CD14-positive monocyte (primary cell): ENCODE measurements at regions not wholly inside any gene's neighbourhood (a gene's known extent, or its start where the extent isn't known, plus 50 kb on each side); places are given as distances from the start of the nearest gene placed in this dataset.

ENCODE experiments used
- DNase-seq, 3 donors: peaks; one replicate each; pipeline ENCODE4 v3.0.0-alpha.2; 2011 to 2022
- H2AFZ ChIP-seq: 2 replicates; pipeline ENCODE4 v1.6.0; 2012; ENCODE audit warnings: mild to moderate bottlenecking, low read depth, low read length, inconsistent platforms; ENCODE audit not compliant: insufficient read depth, poor library complexity, severe bottlenecking
- H3K27ac ChIP-seq, 2 donors: 1 replicate in 1 of 2; 2 replicates in 1 of 2; pipeline ENCODE4 v1.5.1; 2012 to 2013; ENCODE audit warnings: low read length in 2 of 2, control low read depth in 1 of 2, inconsistent platforms in 1 of 2, low read depth in 1 of 2, mild to moderate bottlenecking in 1 of 2
- H3K27me3 ChIP-seq, 2 donors: one replicate each; pipeline versions ENCODE4 v1.6.0 to v1.6.1; 2011 to 2013; ENCODE audit warnings: low read length in 2 of 2; ENCODE audit not compliant: control insufficient read depth in 2 of 2, insufficient read depth in 2 of 2
- H3K36me3 ChIP-seq, 2 donors: replicated peaks in 1 of 2; 1 replicate in 1 of 2; 2 replicates in 1 of 2; pipeline versions ENCODE4 v1.5.1 to v1.6.1; 2012 to 2013; ENCODE audit warnings: low read length in 2 of 2, control low read depth in 1 of 2, inconsistent platforms in 1 of 2, mild to moderate bottlenecking in 1 of 2; ENCODE audit not compliant: insufficient read depth in 2 of 2, control insufficient read depth in 1 of 2
- H3K4me1 ChIP-seq, 2 donors: 1 replicate in 1 of 2; 2 replicates in 1 of 2; pipeline versions ENCODE4 v1.5.1 to v1.6.1; 2012 to 2013; ENCODE audit warnings: low read length in 2 of 2, control low read depth in 1 of 2, inconsistent platforms in 1 of 2, mild to moderate bottlenecking in 1 of 2, moderate library complexity in 1 of 2; ENCODE audit not compliant: insufficient read depth in 2 of 2, control insufficient read depth in 1 of 2
- H3K4me2 ChIP-seq: replicated peaks from 2 replicates; pipeline ENCODE3; 2012; ENCODE audit warnings: low read length, moderate library complexity, mild to moderate bottlenecking; ENCODE audit not compliant: poor library complexity, severe bottlenecking; ENCODE audit errors: extremely low read depth
- H3K4me3 ChIP-seq, 3 experiments: fragments of 200-600 bp in 1 of 3; sonication (generic) in 1 of 3; replicated peaks in 1 of 3; 1 replicate in 2 of 3; 2 replicates in 1 of 3; pipeline ENCODE4 v1.5.1; 2011 to 2013; ENCODE audit warnings: low read length in 3 of 3, mild to moderate bottlenecking in 3 of 3, control low read depth in 2 of 3, low read depth in 2 of 3, inconsistent platforms in 1 of 3, moderate library complexity in 1 of 3
- H3K79me2 ChIP-seq: 2 replicates; pipeline ENCODE4 v1.6.0; 2012; ENCODE audit warnings: mild to moderate bottlenecking, control low read depth, inconsistent platforms, low read length, moderate library complexity; ENCODE audit not compliant: insufficient read depth
- H3K9ac ChIP-seq: 2 replicates; pipeline ENCODE4 v1.6.0; 2017; ENCODE audit warnings: low read length, mild to moderate bottlenecking; ENCODE audit not compliant: insufficient read depth, poor library complexity, severe bottlenecking
- H3K9me3 ChIP-seq, 2 donors: replicated peaks in 1 of 2; 1 replicate in 1 of 2; 2 replicates in 1 of 2; pipeline versions ENCODE4 v1.5.1 to v1.6.1; 2012 to 2013; ENCODE audit warnings: low read length in 2 of 2, control low read depth in 1 of 2; ENCODE audit not compliant: control insufficient read depth in 1 of 2, insufficient read depth in 1 of 2
- H4K20me1 ChIP-seq: 2 replicates; pipeline ENCODE4 v1.6.0; 2012; ENCODE audit warnings: mild to moderate bottlenecking, low read length, control low read depth, moderate library complexity; ENCODE audit not compliant: insufficient read depth
- H3K27ac Mint-ChIP-seq, 7 donors: one replicate each; pipeline ENCODE4 v1.8.0; 2020; ENCODE audit warnings: mild to moderate bottlenecking in 7 of 7, mixed read lengths in 7 of 7, moderate library complexity in 6 of 7, inconsistent platforms in 2 of 7
- H3K27me3 Mint-ChIP-seq, 3 donors: one replicate each; pipeline ENCODE4 v1.8.0; 2021 to 2022; ENCODE audit warnings: low read depth in 3 of 3, mild to moderate bottlenecking in 3 of 3, mixed read lengths in 3 of 3, moderate library complexity in 3 of 3, inconsistent platforms in 1 of 3
- H3K36me3 Mint-ChIP-seq, 2 donors: one replicate each; pipeline ENCODE4 v1.8.0; 2020; ENCODE audit warnings: mixed read lengths in 2 of 2, inconsistent platforms in 1 of 2, mild to moderate bottlenecking in 1 of 2
- H3K4me1 Mint-ChIP-seq: one replicate; pipeline ENCODE4 v1.8.0; 2020; ENCODE audit warnings: mild to moderate bottlenecking, mixed read lengths
- H3K4me3 Mint-ChIP-seq, 2 donors: one replicate each; pipeline ENCODE4 v1.8.0; 2020; ENCODE audit warnings: mild to moderate bottlenecking in 2 of 2, mixed read lengths in 2 of 2, moderate library complexity in 1 of 2
- H3K9me3 Mint-ChIP-seq, 7 donors: one replicate each; pipeline ENCODE4 v1.8.0; 2020 to 2022; ENCODE audit warnings: mixed read lengths in 7 of 7, mild to moderate bottlenecking in 6 of 7, moderate library complexity in 6 of 7, inconsistent platforms in 2 of 7
- CTCF ChIP-seq: fragments of 200-600 bp; IDR thresholded peaks from one replicate; pipeline ENCODE4 v1.8.0; 2022; ENCODE audit warnings: antibody characterized with exemption, mild to moderate bottlenecking
- WGBS: methylation state at CpG from one replicate; pipeline ENCODE4 v1.1.5; 2013; ENCODE audit warnings: missing lambda C conversion rate; ENCODE audit not compliant: insufficient coverage; 5-methylcytosine and 5-hydroxymethylcytosine counted together
- intact Hi-C, 2 donors: fragments of 100-400 bp; cut with micrococcal nuclease; formaldehyde crosslinking; loops; one replicate each; pipeline versions ENCODE4 v1.15.0 to v1.15.1; 2023

- Histone ChIP-seq H3K4me2 (no peak overlapping the region), H2AFZ (no peak overlapping the region), H3K9me3 (no peaks in the 10 kb centered on the region), H3K27me3 (peaks cover 3 to 7% of the 10 kb centered on the region in 2 donors), H3K27ac (no peak overlapping the region), H3K36me3 (no peaks in the 10 kb centered on the region), H4K20me1 (no peaks in the 10 kb centered on the region), H3K4me1 (no peaks in the 10 kb centered on the region), H3K4me3 (no peak overlapping the region), H3K79me2 (no peaks in the 10 kb centered on the region), H3K9ac (no peak overlapping the region)
- intact Hi-C loops: no loop called here
- Mint-ChIP-seq H3K9me3 (peaks cover 0 to 2% (median 0%) of the 10 kb centered on the region in 7 donors), H3K27me3 (peaks cover 4 to 18% (median 13%) of the 10 kb centered on the region in 3 donors), H3K4me1 (no peaks in the 10 kb centered on the region), H3K27ac (peak overlapping the region in 1 of 7 donors; percentile 51), H3K4me3 (no peak overlapping the region), H3K36me3 (no peaks in the 10 kb centered on the region)
- TF ChIP-seq CTCF: no peak
- no peak for DNase-seq
Observed at GRCh38 chr6:150543178-150543577, 56.5 kb upstream of the PLEKHG1 start.

GRCh38 chr6:150544793-150545192 lies 54.9 kb upstream of the PLEKHG1 start:
- Histone ChIP-seq H3K9me3 (no peaks in the 10 kb centered on the region), H3K9ac (no peak overlapping the region), H3K27me3 (peaks cover 3 to 7% of the 10 kb centered on the region in 2 donors), H3K4me1 (no peaks in the 10 kb centered on the region), H4K20me1 (no peaks in the 10 kb centered on the region), H3K79me2 (no peaks in the 10 kb centered on the region), H2AFZ (no peak overlapping the region), H3K4me2 (no peak overlapping the region), H3K4me3 (no peak overlapping the region), H3K27ac (no peak overlapping the region), H3K36me3 (no peaks in the 10 kb centered on the region)
- Mint-ChIP-seq H3K9me3 (no peaks in the 10 kb centered on the region), H3K4me3 (no peak overlapping the region), H3K36me3 (no peaks in the 10 kb centered on the region), H3K27me3 (peaks cover 4 to 19% (median 15%) of the 10 kb centered on the region in 3 donors), H3K4me1 (no peaks in the 10 kb centered on the region), H3K27ac (no peak overlapping the region)
- no CpG with 5 or more reads among the region's 2 CpGs for WGBS
- intact Hi-C loops: no loop called here
- DNase-seq: no peak
- TF ChIP-seq CTCF: no peak
